ENCODE measurements at regions not wholly inside any gene's neighbourhood (a gene's known extent, or its start where the extent isn't known, plus 50 kb on each side); places are given as distances from the start of the nearest gene placed in this dataset.

GRCh38 chr14:82432301-82433105, 898.9 kb upstream of the SEL1L start:
- H2BK12ac ChIP-seq (ENCODE audit: low read length) = no peak overlapping the region
- H3K18ac ChIP-seq (ENCODE audit: low read length) = no peak overlapping the region
- no peaks in the 10 kb centered on the region for H3K79me1 ChIP-seq (ENCODE audit: low read length)
- no peak overlapping the region for H4K12ac ChIP-seq (ENCODE audit: low read depth, low read length)
- H2AK5ac ChIP-seq (ENCODE audit: low read length) = no peak overlapping the region
- no peak for DNase-seq
- no peak overlapping the region for H4K8ac ChIP-seq (ENCODE audit: low read depth, low read length)
- H3K9me3 ChIP-seq (ENCODE audit: insufficient read depth, low read depth, low read length) = no peaks in the 10 kb centered on the region
- H3K4me2 ChIP-seq (ENCODE audit: low read length) = no peak overlapping the region
- no peak overlapping the region for H2BK120ac ChIP-seq (ENCODE audit: insufficient read depth, low read length, poor library complexity)
- H4K91ac ChIP-seq (ENCODE audit: low read depth, low read length) = no peak overlapping the region
- no peak overlapping the region for H3K9ac ChIP-seq (ENCODE audit: low read length)
- no peak overlapping the region for H3K4me3 ChIP-seq (ENCODE audit: low read depth, low read length)
- no peak overlapping the region for H3K4ac ChIP-seq (ENCODE audit: low read depth, low read length)
- H3K14ac ChIP-seq (ENCODE audit: low read length) = no peak overlapping the region
- no peaks in the 10 kb centered on the region for H3K27me3 ChIP-seq (ENCODE audit: insufficient read depth, low read length)
- H3K79me2 ChIP-seq (ENCODE audit: control insufficient read depth, insufficient read depth, low read length, poor library complexity) = no peaks in the 10 kb centered on the region
- H3K23ac ChIP-seq (ENCODE audit: low read length) = no peak overlapping the region
- H3K36me3 ChIP-seq (ENCODE audit: control insufficient read depth in 1 of 2, insufficient read depth in 2 of 2, low read length in 2 of 2) = no peaks in the 10 kb centered on the region
- no peak overlapping the region for H3K27ac ChIP-seq (ENCODE audit: low read depth, low read length)
- no peaks in the 10 kb centered on the region for H3K4me1 ChIP-seq (ENCODE audit: control insufficient read depth in 1 of 2, insufficient read depth in 2 of 2, low read length in 2 of 2)
- no peak overlapping the region for H2AFZ ChIP-seq (ENCODE audit: insufficient read depth, low read length, poor library complexity)
- no peak overlapping the region for H2BK5ac ChIP-seq (ENCODE audit: low read depth, low read length, poor library complexity)
- whole genome bisulfite sequencing (ENCODE audit: extremely low coverage, insufficient coverage, insufficient read length) = no CpG with 5 or more reads among the region's 3 CpGs

GRCh38 chr14:82438436-82438835, 904.8 kb upstream of the SEL1L start:
- no peak overlapping the region for H2AK5ac ChIP-seq (ENCODE audit: low read length)
- H3K9ac ChIP-seq (ENCODE audit: low read length) = no peak overlapping the region
- H3K23ac ChIP-seq (ENCODE audit: low read length) = no peak overlapping the region
- no peak overlapping the region for H3K18ac ChIP-seq (ENCODE audit: low read length)
- H3K4me2 ChIP-seq (ENCODE audit: low read length) = no peak overlapping the region
- H3K27ac ChIP-seq (ENCODE audit: low read depth, low read length) = no peak overlapping the region
- no peaks in the 10 kb centered on the region for H3K36me3 ChIP-seq (ENCODE audit: control insufficient read depth in 1 of 2, insufficient read depth in 2 of 2, low read length in 2 of 2)
- H2BK5ac ChIP-seq (ENCODE audit: low read depth, low read length, poor library complexity) = no peak overlapping the region
- no peaks in the 10 kb centered on the region for H3K4me1 ChIP-seq (ENCODE audit: control insufficient read depth in 1 of 2, insufficient read depth in 2 of 2, low read length in 2 of 2)
- no peak overlapping the region for H3K4me3 ChIP-seq (ENCODE audit: low read depth, low read length)
- H3K14ac ChIP-seq (ENCODE audit: low read length) = no peak overlapping the region
- no peak overlapping the region for H2BK12ac ChIP-seq (ENCODE audit: low read length)
- H4K91ac ChIP-seq (ENCODE audit: low read depth, low read length) = no peak overlapping the region
- no peak for DNase-seq
- H2AFZ ChIP-seq (ENCODE audit: insufficient read depth, low read length, poor library complexity) = no peak overlapping the region
- no peak overlapping the region for H3K4ac ChIP-seq (ENCODE audit: low read depth, low read length)
- peaks cover 2% of the 10 kb centered on the region for H3K9me3 ChIP-seq (ENCODE audit: insufficient read depth, low read depth, low read length)
- no peak overlapping the region for H4K12ac ChIP-seq (ENCODE audit: low read depth, low read length)
- H2BK120ac ChIP-seq (ENCODE audit: insufficient read depth, low read length, poor library complexity) = no peak overlapping the region
- no peaks in the 10 kb centered on the region for H3K79me1 ChIP-seq (ENCODE audit: low read length)
- WGBS (ENCODE audit: extremely low coverage, insufficient coverage, insufficient read length) = no CpG with 5 or more reads among the region's 2 CpGs
- H4K8ac ChIP-seq (ENCODE audit: low read depth, low read length) = no peak overlapping the region
- no peaks in the 10 kb centered on the region for H3K79me2 ChIP-seq (ENCODE audit: control insufficient read depth, insufficient read depth, low read length, poor library complexity)
- no peaks in the 10 kb centered on the region for H3K27me3 ChIP-seq (ENCODE audit: insufficient read depth, low read length)

GRCh38 chr14:82441270-82441669, 907.6 kb upstream of the SEL1L start:
- H2BK120ac ChIP-seq (ENCODE audit: insufficient read depth, low read length, poor library complexity) = no peak overlapping the region
- no peak overlapping the region for H3K23ac ChIP-seq (ENCODE audit: low read length)
- no peaks in the 10 kb centered on the region for H3K79me2 ChIP-seq (ENCODE audit: control insufficient read depth, insufficient read depth, low read length, poor library complexity)
- H2BK12ac ChIP-seq (ENCODE audit: low read length) = no peak overlapping the region
- H4K8ac ChIP-seq (ENCODE audit: low read depth, low read length) = no peak overlapping the region
- no peak overlapping the region for H2AK5ac ChIP-seq (ENCODE audit: low read length)
- H3K79me1 ChIP-seq (ENCODE audit: low read length) = no peaks in the 10 kb centered on the region
- H3K36me3 ChIP-seq (ENCODE audit: control insufficient read depth in 1 of 2, insufficient read depth in 2 of 2, low read length in 2 of 2) = no peaks in the 10 kb centered on the region
- no peak overlapping the region for H2AFZ ChIP-seq (ENCODE audit: insufficient read depth, low read length, poor library complexity)
- DNase-seq = no peak
- no peak overlapping the region for H3K4me2 ChIP-seq (ENCODE audit: low read length)
- H3K9ac ChIP-seq (ENCODE audit: low read length) = no peak overlapping the region
- H3K27me3 ChIP-seq (ENCODE audit: insufficient read depth, low read length) = no peaks in the 10 kb centered on the region
- WGBS (ENCODE audit: extremely low coverage, insufficient coverage, insufficient read length) = no CpG with 5 or more reads among the region's 3 CpGs
- no peak overlapping the region for H3K18ac ChIP-seq (ENCODE audit: low read length)
- no peak overlapping the region for H3K14ac ChIP-seq (ENCODE audit: low read length)
- H3K9me3 ChIP-seq (ENCODE audit: insufficient read depth, low read depth, low read length) = peaks cover 2% of the 10 kb centered on the region
- no peak overlapping the region for H4K12ac ChIP-seq (ENCODE audit: low read depth, low read length)
- no peak overlapping the region for H3K4ac ChIP-seq (ENCODE audit: low read depth, low read length)
- H2BK5ac ChIP-seq (ENCODE audit: low read depth, low read length, poor library complexity) = no peak overlapping the region
- H3K4me3 ChIP-seq (ENCODE audit: low read depth, low read length) = no peak overlapping the region
- H3K27ac ChIP-seq (ENCODE audit: low read depth, low read length) = no peak overlapping the region
- no peak overlapping the region for H4K91ac ChIP-seq (ENCODE audit: low read depth, low read length)
- H3K4me1 ChIP-seq (ENCODE audit: control insufficient read depth in 1 of 2, insufficient read depth in 2 of 2, low read length in 2 of 2) = no peaks in the 10 kb centered on the region

GRCh38 chr14:82445810-82446570, 912.3 kb upstream of the SEL1L start:
- Histone ChIP-seq H3K79me2 (ENCODE audit: control insufficient read depth, insufficient read depth, low read length, poor library complexity) (no peaks in the 10 kb centered on the region), H3K27ac (ENCODE audit: low read depth, low read length) (no peak overlapping the region), H3K18ac (ENCODE audit: low read length) (no peak overlapping the region), H4K12ac (ENCODE audit: low read depth, low read length) (no peak overlapping the region), H3K4me1 (ENCODE audit: control insufficient read depth in 1 of 2, insufficient read depth in 2 of 2, low read length in 2 of 2) (no peaks in the 10 kb centered on the region), H3K14ac (ENCODE audit: low read length) (no peak overlapping the region), H4K8ac (ENCODE audit: low read depth, low read length) (no peak overlapping the region), H3K79me1 (ENCODE audit: low read length) (no peaks in the 10 kb centered on the region), H2AK5ac (ENCODE audit: low read length) (no peak overlapping the region), H2BK5ac (ENCODE audit: low read depth, low read length, poor library complexity) (no peak overlapping the region), H2BK12ac (ENCODE audit: low read length) (no peak overlapping the region), H3K23ac (ENCODE audit: low read length) (no peak overlapping the region), H2BK120ac (ENCODE audit: insufficient read depth, low read length, poor library complexity) (no peak overlapping the region), H3K4me2 (ENCODE audit: low read length) (no peak overlapping the region), H4K91ac (ENCODE audit: low read depth, low read length) (no peak overlapping the region), H3K27me3 (ENCODE audit: insufficient read depth, low read length) (no peaks in the 10 kb centered on the region), H3K4me3 (ENCODE audit: low read depth, low read length) (no peak overlapping the region), H3K4ac (ENCODE audit: low read depth, low read length) (no peak overlapping the region), H2AFZ (ENCODE audit: insufficient read depth, low read length, poor library complexity) (no peak overlapping the region), H3K36me3 (ENCODE audit: control insufficient read depth in 1 of 2, insufficient read depth in 2 of 2, low read length in 2 of 2) (no peaks in the 10 kb centered on the region), H3K9me3 (ENCODE audit: insufficient read depth, low read depth, low read length) (peaks cover 2% of the 10 kb centered on the region), H3K9ac (ENCODE audit: low read length) (no peak overlapping the region)
- WGBS (ENCODE audit: extremely low coverage, insufficient coverage, insufficient read length) = no CpG with 5 or more reads among the region's 5 CpGs
- no peak for DNase-seq
